A549 (cell line): ENCODE measurements at regions not wholly inside any gene's neighbourhood (a gene's known extent, or its start where the extent isn't known, plus 50 kb on each side); places are given as distances from the start of the nearest gene placed in this dataset.

Experiments used
- EP300 ChIP-seq, 2 experiments: fragments of >200 bp; sonication (Bioruptor Twin); formaldehyde crosslinking; IDR thresholded peaks; 2 replicates in 1 of 2; 3 replicates in 1 of 2; pipeline ENCODE4 v1.6.1; 2016 to 2017
- ESRRA ChIP-seq: fragments of 150-350 bp; IDR thresholded peaks from 2 replicates; pipeline ENCODE4 v1.6.1; 2014; ENCODE audit warnings: mild to moderate bottlenecking, low read length, borderline replicate concordance
- HOXB13 ChIP-seq: fragments of 250-450 bp; sonication (Bioruptor Pico); IDR thresholded peaks from 2 replicates; pipeline ENCODE4 v1.5.0; 2020; ENCODE audit warnings: low read depth, mild to moderate bottlenecking, moderate library complexity
- MYC ChIP-seq: IDR thresholded peaks from 2 replicates; pipeline ENCODE4 v1.6.1; 2012; ENCODE audit warnings: mild to moderate bottlenecking, inconsistent platforms, low read length, improper control_type of control experiment, borderline replicate concordance
- NR3C1 ChIP-seq: fragments of >200 bp; sonication (Bioruptor Twin); formaldehyde crosslinking; IDR thresholded peaks from 3 replicates; pipeline ENCODE4 v1.6.1; 2017
- POLR2A ChIP-seq: IDR thresholded peaks from 2 replicates; pipeline ENCODE4 v1.6.1; 2012; ENCODE audit warnings: mild to moderate bottlenecking, low read length
- RAD21 ChIP-seq, 2 experiments: fragments of >200 bp in 1 of 2; sonication (Bioruptor Twin) in 1 of 2; formaldehyde crosslinking in 1 of 2; IDR thresholded peaks in 1 of 2; conservative IDR thresholded peaks in 1 of 2; 2 replicates in 1 of 2; 3 replicates in 1 of 2; pipeline ENCODE4 v1.6.1; 2012 to 2018; ENCODE audit warnings: inconsistent platforms in 1 of 2
- RARB ChIP-seq: fragments of 250-450 bp; sonication (Bioruptor Pico); IDR thresholded peaks from 2 replicates; pipeline ENCODE4 v1.8.0; 2021; ENCODE audit warnings: mild to moderate bottlenecking, moderate library complexity
- RCOR1 ChIP-seq: fragments of 150-350 bp; IDR thresholded peaks from 2 replicates; pipeline ENCODE4 v1.6.1; 2014; ENCODE audit warnings: antibody characterized with exemption, low read length, low read depth
- TP53 ChIP-seq: fragments of 250-450 bp; sonication (Bioruptor Pico); IDR thresholded peaks from 2 replicates; pipeline ENCODE4 v1.5.0; 2021; ENCODE audit warnings: mild to moderate bottlenecking, moderate library complexity
- ZC3H11A ChIP-seq: fragments of 450-650 bp; IDR thresholded peaks from 2 replicates; pipeline ENCODE4 v1.6.1; 2014; ENCODE audit warnings: antibody characterized with exemption, mild to moderate bottlenecking
- TF ChIP-seq, protein P1 (sequence below): fragments of >200 bp; sonication (Bioruptor Twin); formaldehyde crosslinking; IDR thresholded peaks from 3 replicates; pipeline ENCODE4 v1.5.1; 2016

DNA sequence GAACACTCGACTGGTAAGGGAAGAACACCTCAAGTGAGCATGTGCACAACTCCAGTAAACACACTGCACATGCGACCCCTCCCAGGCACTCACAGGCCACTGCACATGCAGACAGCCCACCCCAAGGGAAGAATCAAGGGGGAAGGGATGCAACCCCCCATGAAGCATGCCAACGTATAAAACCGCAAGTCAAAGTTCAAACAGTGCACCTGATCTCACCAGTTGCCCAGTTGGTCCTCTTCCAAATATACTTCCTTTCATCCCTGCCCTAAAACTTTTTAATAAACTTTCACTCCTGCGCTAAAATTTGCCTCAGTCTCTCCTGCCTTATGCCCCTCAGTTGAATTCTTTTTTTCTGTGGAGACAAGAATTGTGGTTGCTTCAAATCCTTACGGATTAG, 51.0 kb upstream of the TOM1L1 start:
- TF ChIP-seq, protein P1, sequence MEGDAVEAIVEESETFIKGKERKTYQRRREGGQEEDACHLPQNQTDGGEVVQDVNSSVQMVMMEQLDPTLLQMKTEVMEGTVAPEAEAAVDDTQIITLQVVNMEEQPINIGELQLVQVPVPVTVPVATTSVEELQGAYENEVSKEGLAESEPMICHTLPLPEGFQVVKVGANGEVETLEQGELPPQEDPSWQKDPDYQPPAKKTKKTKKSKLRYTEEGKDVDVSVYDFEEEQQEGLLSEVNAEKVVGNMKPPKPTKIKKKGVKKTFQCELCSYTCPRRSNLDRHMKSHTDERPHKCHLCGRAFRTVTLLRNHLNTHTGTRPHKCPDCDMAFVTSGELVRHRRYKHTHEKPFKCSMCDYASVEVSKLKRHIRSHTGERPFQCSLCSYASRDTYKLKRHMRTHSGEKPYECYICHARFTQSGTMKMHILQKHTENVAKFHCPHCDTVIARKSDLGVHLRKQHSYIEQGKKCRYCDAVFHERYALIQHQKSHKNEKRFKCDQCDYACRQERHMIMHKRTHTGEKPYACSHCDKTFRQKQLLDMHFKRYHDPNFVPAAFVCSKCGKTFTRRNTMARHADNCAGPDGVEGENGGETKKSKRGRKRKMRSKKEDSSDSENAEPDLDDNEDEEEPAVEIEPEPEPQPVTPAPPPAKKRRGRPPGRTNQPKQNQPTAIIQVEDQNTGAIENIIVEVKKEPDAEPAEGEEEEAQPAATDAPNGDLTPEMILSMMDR: no peak
- no peak for TF ChIP-seq ESRRA
- no peak for TF ChIP-seq POLR2A
- TF ChIP-seq MYC: no peak
- TF ChIP-seq RCOR1: no peak
- no peak for TF ChIP-seq HOXB13 (CRISPR knock-in tag)
- TF ChIP-seq ZC3H11A: no peak
- TF ChIP-seq RAD21 (conservative IDR thresholded peaks at IDR 0.05 in 1 of 2, IDR thresholded peaks at IDR 0.05 in 1 of 2): no peak
- TF ChIP-seq RARB (CRISPR knock-in tag): no peak
- no peak for TF ChIP-seq TP53 (CRISPR knock-in tag)
- no peak for TF ChIP-seq NR3C1
- no peak for TF ChIP-seq EP300 (IDR thresholded peaks at IDR 0.05)
